ENCODE measurements at regions not wholly inside any gene's neighbourhood (a gene's known extent, or its start where the extent isn't known, plus 50 kb on each side); places are given as distances from the start of the nearest gene placed in this dataset.

DNA sequence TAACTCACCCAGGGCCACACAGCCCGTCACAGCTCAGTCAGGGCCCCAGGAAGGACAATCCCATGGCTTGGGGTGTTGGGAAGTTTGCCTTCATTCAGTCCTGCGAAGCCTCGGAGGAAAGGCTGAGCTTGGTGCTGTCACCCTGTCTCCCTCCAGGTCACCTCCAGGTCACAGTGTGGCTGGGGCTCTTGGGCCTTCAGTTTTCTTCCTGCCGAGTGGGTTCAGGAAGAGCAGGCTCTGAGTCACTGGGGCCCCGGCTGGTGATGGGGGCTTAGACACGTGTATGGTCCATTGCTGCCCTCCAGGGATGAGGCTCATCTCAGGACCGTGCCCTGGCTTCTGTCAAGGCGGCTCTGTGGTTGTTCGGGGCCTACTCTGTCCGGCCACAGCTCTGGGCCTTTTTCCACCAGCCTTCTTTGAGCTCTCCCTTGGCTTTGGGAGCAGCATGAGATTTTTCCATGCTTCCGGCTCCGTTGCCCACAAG is 118.6 kb downstream of the INHBB start:
- TF ChIP-seq, protein P1, sequence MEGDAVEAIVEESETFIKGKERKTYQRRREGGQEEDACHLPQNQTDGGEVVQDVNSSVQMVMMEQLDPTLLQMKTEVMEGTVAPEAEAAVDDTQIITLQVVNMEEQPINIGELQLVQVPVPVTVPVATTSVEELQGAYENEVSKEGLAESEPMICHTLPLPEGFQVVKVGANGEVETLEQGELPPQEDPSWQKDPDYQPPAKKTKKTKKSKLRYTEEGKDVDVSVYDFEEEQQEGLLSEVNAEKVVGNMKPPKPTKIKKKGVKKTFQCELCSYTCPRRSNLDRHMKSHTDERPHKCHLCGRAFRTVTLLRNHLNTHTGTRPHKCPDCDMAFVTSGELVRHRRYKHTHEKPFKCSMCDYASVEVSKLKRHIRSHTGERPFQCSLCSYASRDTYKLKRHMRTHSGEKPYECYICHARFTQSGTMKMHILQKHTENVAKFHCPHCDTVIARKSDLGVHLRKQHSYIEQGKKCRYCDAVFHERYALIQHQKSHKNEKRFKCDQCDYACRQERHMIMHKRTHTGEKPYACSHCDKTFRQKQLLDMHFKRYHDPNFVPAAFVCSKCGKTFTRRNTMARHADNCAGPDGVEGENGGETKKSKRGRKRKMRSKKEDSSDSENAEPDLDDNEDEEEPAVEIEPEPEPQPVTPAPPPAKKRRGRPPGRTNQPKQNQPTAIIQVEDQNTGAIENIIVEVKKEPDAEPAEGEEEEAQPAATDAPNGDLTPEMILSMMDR (IDR thresholded peaks at IDR 0.05; ENCODE audit: low read depth, low read length, poor library complexity, severe bottlenecking), result no peak
- TF ChIP-seq EZH2phosphoT487 (IDR thresholded peaks at IDR 0.05; ENCODE audit: borderline replicate concordance, low read length), result no peak
